ENCODE measurements at regions not wholly inside any gene's neighbourhood (a gene's known extent, or its start where the extent isn't known, plus 50 kb on each side); places are given as distances from the start of the nearest gene placed in this dataset.

DNA sequence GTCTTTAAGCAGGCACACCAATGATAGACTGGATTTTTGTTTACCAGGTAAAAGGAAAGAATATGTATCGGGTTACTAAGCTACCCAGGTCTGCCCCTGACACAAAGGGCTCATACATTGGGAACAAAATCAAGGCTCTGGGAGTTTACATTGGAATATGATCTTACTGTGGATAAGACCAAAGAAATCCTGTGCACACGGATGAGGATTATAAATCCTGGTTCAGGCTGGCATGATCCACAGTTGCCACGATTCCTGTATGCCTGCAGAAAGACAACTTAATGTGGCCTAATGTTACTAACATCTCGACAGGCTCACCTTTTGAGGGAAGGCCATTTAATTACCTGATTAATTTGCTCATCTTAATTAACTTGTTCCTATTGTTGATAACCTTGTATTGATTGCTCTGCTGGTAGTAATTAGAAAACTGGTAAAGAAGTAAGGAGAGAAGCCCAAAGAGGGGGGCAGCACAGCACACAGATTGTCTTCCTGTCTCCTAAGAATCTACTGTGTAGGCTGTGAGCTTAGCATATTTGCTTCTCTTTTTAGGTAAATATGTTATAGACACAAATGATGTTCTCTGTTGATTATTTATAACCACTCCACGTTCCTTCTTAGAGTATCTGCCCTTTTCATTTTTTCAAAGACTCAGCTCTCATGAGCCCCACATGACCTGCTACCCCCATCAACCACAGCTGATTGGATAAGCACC lies 51.0 kb upstream of the TOX3 start:
- DNase-seq (ENCODE audit: low read depth in 3 of 3, low spot score in 2 of 3) = peak in 1 of 3 donors; percentile 32

DNA sequence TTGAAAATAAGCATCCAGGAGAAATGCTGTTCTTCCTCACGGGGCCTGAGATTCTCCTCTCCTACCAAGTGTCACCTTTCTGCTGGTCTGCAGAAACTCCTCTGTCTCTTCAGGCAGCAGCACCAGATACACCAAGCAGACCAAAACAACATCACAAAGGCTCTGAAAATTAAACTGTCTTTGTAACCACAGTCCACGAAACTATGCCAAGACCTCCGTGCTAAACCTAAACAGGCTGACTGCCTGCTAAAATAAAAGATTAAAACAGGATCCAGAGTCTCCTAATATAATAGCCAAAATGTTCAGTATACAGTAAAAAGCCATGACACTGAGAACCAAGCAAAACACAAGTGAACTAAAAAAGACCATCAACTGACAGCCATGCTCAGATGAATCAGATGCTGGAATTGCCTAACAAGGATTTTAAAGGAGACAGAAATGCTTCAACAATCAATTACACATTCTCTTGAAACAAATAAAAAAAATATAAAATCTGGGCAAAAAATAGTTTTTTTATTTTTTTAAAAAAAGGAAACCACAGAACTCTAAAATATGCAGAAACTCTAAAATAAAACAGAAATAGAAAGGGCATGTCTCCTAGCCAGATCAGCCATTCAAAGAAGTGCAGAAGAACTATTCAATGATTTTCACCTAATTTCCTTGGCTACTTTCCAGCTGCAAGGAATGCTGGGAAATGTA lies 50.3 kb upstream of the TOX3 start:
- no peak for DNase-seq (ENCODE audit: low read depth in 3 of 3, low spot score in 2 of 3)
